ENCODE measurements at regions not wholly inside any gene's neighbourhood (a gene's known extent, or its start where the extent isn't known, plus 50 kb on each side); places are given as distances from the start of the nearest gene placed in this dataset.
"Not testable (repeated sequence)": the region's sequence is repeated elsewhere in the genome, so short reads cannot be mapped to it uniquely, and the experiment has no call there.

DNA sequence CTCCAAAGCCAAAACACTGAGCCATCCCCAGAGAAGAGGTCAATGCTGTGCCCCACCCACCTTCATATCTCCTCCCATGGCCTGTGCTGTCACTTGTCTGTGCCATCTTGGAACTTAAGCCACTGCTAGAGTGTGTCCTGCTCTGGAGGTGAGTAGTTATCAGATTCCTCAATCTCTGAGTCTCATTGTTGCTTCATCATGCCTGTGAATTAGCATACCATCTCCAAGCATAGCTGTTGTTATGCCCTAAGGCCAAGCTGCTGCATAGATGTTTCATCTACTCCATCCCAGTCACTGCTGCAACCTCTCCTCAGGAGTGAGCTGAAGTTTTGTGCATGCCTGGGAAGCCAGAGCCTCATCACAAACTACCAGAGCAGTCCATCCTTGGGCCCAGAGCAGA, 349.0 kb downstream of the ZWINT start:
- in situ Hi-C loops (cut with MboI; ENCODE audit: low sequenced_read_pairs, unreplicated experiment), result no loop called here
- TF ChIP-seq, protein P1, sequence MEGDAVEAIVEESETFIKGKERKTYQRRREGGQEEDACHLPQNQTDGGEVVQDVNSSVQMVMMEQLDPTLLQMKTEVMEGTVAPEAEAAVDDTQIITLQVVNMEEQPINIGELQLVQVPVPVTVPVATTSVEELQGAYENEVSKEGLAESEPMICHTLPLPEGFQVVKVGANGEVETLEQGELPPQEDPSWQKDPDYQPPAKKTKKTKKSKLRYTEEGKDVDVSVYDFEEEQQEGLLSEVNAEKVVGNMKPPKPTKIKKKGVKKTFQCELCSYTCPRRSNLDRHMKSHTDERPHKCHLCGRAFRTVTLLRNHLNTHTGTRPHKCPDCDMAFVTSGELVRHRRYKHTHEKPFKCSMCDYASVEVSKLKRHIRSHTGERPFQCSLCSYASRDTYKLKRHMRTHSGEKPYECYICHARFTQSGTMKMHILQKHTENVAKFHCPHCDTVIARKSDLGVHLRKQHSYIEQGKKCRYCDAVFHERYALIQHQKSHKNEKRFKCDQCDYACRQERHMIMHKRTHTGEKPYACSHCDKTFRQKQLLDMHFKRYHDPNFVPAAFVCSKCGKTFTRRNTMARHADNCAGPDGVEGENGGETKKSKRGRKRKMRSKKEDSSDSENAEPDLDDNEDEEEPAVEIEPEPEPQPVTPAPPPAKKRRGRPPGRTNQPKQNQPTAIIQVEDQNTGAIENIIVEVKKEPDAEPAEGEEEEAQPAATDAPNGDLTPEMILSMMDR (IDR thresholded peaks at IDR 0.05; ENCODE audit: borderline replicate concordance, control extremely low read depth, extremely low read depth, insufficient read depth, missing control alignments), result no peak
- no peak for DNase-seq (ENCODE audit: low spot score)

DNA sequence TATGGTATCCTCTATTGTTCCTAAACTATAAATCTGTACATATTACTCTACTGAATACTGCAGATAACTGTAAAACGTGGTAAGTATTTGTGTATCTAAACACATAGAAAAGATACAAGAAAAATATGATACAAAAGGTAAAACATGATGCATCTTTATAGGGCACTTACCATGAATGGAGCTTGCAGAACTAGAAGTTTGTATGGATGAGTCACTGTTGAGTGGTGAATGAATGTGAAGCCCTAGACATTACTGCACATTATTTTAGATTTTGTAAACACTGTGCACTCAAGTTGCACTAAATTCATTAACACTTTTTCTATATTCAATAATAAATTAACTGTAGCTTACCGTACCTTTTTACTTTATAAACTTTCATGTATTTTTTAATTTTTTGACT, 357.5 kb downstream of the ZWINT start:
- no peak for DNase-seq (ENCODE audit: low spot score)
- in situ Hi-C loops (cut with MboI; ENCODE audit: low sequenced_read_pairs, unreplicated experiment), result no loop called here
- TF ChIP-seq, protein P1 (IDR thresholded peaks at IDR 0.05; ENCODE audit: borderline replicate concordance, control extremely low read depth, extremely low read depth, insufficient read depth, missing control alignments), result no peak

DNA sequence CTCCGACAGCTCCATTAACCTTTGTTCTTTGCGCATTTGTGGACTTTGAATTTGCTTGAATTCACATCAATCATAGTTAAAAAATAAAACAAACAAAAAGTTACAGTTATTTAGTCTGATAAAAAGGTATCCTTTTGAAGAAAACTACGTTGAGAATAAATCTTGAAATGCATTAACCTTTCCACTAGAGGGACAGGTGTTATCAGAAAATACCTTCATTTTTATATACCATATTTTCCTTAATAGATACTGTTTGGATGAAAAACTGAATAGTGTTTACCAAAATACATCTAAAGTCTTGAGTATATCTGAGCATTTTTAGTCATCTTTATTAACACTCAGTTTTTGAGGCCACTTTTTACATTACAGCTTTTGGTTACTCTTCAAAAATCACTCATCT, 371.9 kb downstream of the ZWINT start:
- in situ Hi-C loops (cut with MboI; ENCODE audit: low sequenced_read_pairs, unreplicated experiment), result no loop called here
- TF ChIP-seq, protein P1 (IDR thresholded peaks at IDR 0.05; ENCODE audit: borderline replicate concordance, control extremely low read depth, extremely low read depth, insufficient read depth, missing control alignments), result no peak
- no peak for DNase-seq (ENCODE audit: low spot score)

DNA sequence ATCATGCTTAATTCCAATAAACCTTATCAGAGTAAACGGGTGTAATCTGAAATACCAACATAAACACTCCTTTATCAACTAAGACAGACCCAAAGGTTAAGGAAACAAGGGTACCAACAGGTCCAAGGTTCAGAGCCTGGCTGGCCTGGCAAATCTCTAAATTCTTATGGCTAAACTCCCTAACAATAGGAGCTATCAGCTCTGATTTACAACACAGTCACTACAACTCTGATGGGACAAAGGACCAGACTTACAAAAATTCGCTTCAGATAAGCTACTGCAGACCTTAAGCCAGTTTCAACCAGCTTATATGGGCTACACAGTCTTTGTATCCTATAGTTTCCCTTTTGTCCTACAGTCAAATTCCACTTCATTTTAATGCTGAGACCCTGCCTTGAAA, 381.9 kb downstream of the ZWINT start:
- TF ChIP-seq, protein P1 (IDR thresholded peaks at IDR 0.05; ENCODE audit: borderline replicate concordance, control extremely low read depth, extremely low read depth, insufficient read depth, missing control alignments), result no peak
- no peak for DNase-seq (ENCODE audit: low spot score)
- in situ Hi-C loops (cut with MboI; ENCODE audit: low sequenced_read_pairs, unreplicated experiment), result no loop called here

DNA sequence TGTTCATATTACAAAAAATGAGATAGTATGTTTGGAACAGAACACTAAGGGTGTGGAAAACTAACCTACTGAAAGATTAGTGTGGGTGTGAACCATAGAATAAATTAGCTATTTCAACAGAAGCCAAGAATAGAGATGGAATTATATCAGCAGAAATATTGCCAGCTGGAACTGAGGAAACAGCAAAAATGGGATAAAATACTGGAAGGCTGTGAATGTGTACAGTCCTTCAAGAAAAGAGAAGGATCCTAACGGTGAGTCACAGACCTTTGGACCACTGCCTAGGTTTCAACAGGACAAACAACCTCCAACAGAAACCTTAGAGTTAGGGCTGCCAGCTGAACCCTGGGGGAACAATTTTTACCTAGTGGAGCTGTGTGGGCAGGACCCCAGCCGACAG, 395.0 kb downstream of the ZWINT start:
- TF ChIP-seq, protein P1 (IDR thresholded peaks at IDR 0.05; ENCODE audit: borderline replicate concordance, control extremely low read depth, extremely low read depth, insufficient read depth, missing control alignments), result no peak
- no peak for DNase-seq (ENCODE audit: low spot score)
- in situ Hi-C loops (cut with MboI; ENCODE audit: low sequenced_read_pairs, unreplicated experiment), result no loop called here

DNA sequence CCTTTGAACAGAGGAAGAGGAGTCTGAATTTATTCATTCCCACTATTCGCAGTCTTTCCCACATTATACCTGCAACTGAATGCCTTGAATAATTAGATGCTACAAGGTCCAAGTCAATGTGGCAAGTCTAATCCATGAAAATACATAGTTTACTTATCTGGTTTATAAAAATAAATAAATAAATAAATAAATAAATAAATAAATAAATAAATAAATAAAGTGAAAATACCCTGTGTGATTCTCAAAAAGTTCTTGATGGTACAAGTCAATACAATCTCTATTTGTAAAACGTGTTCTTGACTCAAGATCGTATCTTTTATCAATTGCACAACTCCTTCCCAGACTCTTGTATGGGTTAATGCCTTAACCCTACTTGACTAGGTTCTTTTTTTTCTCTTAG, 417.7 kb downstream of the ZWINT start:
- in situ Hi-C loops (cut with MboI; ENCODE audit: low sequenced_read_pairs, unreplicated experiment), result no loop called here
- no peak for DNase-seq (ENCODE audit: low spot score)
- TF ChIP-seq, protein P1 (IDR thresholded peaks at IDR 0.05; ENCODE audit: borderline replicate concordance, control extremely low read depth, extremely low read depth, insufficient read depth, missing control alignments), result no peak

DNA sequence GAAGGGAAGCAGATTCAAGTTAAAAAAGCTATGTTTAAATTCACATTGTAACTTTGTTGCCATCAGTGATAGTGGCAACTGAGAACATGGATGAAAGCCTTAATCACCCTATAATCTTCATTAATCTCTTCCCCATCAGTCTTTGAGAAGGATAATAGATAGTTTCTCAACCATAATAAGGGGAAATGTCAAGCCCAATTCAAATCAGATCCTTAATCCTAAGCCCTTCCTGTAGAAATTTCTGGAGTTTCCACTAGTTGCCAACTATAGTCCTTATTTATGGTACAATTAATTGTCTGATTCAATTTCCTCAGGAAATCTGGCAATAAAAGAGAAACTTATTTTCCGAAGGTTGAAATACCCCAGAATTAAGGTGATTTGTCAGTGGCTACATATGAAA, 431.8 kb downstream of the ZWINT start:
- no peak for DNase-seq (ENCODE audit: low spot score)
- in situ Hi-C loops (cut with MboI; ENCODE audit: low sequenced_read_pairs, unreplicated experiment), result no loop called here

DNA sequence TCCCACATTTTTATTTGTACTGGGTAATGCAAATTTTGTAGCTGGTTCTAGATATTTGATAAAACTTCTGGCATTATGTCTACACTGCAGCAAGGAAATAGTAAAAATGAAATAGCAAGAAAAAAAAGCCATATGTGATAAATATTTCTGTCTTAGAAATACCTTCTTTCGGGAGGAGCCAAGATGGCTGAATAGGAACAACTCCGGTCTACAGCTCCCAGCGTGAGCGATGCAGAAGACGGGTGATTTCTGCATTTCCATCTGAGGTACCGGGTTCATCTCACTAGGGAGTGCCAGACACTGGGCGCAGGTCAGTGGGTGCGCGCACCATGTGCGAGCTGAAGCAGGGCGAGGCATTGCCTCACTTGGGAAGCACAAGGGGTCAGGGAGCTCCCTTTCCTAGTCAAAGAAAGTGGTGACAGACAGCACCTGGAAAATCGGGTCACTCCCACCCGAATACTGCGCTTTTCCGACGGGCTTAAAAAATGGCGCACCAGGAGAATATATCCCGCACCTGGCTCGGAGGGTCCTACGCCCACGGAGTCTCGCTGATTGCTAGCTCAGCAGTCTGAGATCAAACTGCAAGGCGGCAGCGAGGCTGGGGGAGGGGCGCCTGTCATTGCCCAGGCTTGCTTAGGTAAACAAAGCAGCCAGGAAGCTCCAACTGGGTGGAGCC, 461.4 kb downstream of the ZWINT start:
- DNase-seq (ENCODE audit: low spot score); in situ Hi-C loops (cut with MboI; ENCODE audit: low sequenced_read_pairs, unreplicated experiment): not testable (repeated sequence)

More for the DNA sequence above, 431.8 kb downstream of the ZWINT start:
- TF ChIP-seq, protein P1 (IDR thresholded peaks at IDR 0.05; ENCODE audit: borderline replicate concordance, control extremely low read depth, extremely low read depth, insufficient read depth, missing control alignments), result no peak
